Right lobe of liver (tissue), 4 donors: ENCODE measurements at regions not wholly inside any gene's neighbourhood (a gene's known extent, or its start where the extent isn't known, plus 50 kb on each side); places are given as distances from the start of the nearest gene placed in this dataset.

Source experiments
- CTCF ChIP-seq, 4 donors: fragments of 200-600 bp in 3 of 4; fragments of 450-650 bp in 1 of 4; IDR thresholded peaks; one replicate each; pipeline versions ENCODE4 v1.5.1 to v1.8.0; 2016 to 2022; ENCODE audit warnings: antibody characterized with exemption in 4 of 4, mild to moderate bottlenecking in 2 of 4
- POLR2A ChIP-seq: fragments of 450-650 bp; IDR thresholded peaks from one replicate; pipeline ENCODE4 v1.6.1; 2017; ENCODE audit warnings: antibody characterized with exemption, mild to moderate bottlenecking
- donor health status: DM: no; HTN: no; CAD: no.
- donor health status: DM: no; HTN: no; CAD: no.
- donor health status: DM: no; HTN: yes; CAD: no.

- no peak for TF ChIP-seq CTCF (IDR thresholded peaks at IDR 0.05)
- no peak for TF ChIP-seq POLR2A
Observed at GRCh38 chr7:91412298-91412697, 148.1 kb downstream of the FZD1 start.
